Sigmoid colon (tissue), 6 donors: ENCODE measurements at regions not wholly inside any gene's neighbourhood (a gene's known extent, or its start where the extent isn't known, plus 50 kb on each side); places are given as distances from the start of the nearest gene placed in this dataset.

Source experiments
- DNase-seq: peaks from one replicate; pipeline ENCODE4 v3.0.0-alpha.2; 2019
- H3K27ac ChIP-seq, 4 donors: fragments of 200-600 bp; sonication (generic); one replicate each; pipeline ENCODE4 v1.5.1; 2016 to 2019; ENCODE audit warnings: mild to moderate bottlenecking in 1 of 4
- H3K27me3 ChIP-seq, 3 donors: fragments of 200-600 bp; sonication (generic); one replicate each; pipeline ENCODE4 v1.5.1; 2019; ENCODE audit warnings: mild to moderate bottlenecking in 1 of 3
- H3K36me3 ChIP-seq, 4 donors: fragments of 200-600 bp; sonication (generic); one replicate each; pipeline ENCODE4 v1.5.1; 2016 to 2019
- H3K4me1 ChIP-seq, 4 donors: fragments of 200-600 bp; sonication (generic); one replicate each; pipeline ENCODE4 v1.5.1; 2017 to 2019
- H3K4me3 ChIP-seq, 4 donors: fragments of 200-600 bp; sonication (generic); one replicate each; pipeline ENCODE4 v1.5.1; 2017 to 2019; ENCODE audit warnings: mild to moderate bottlenecking in 2 of 4, moderate library complexity in 1 of 4
- H3K9me3 ChIP-seq, 4 donors: fragments of 200-600 bp in 3 of 4; sonication (generic) in 3 of 4; one replicate each; pipeline versions ENCODE4 v1.5.1 to v1.6.1; 2013 to 2019
- CTCF ChIP-seq, 4 experiments: fragments of 450-650 bp in 3 of 4; fragments of 200-600 bp in 1 of 4; IDR thresholded peaks; one replicate each; pipeline ENCODE4 v1.5.1; 2016 to 2019; ENCODE audit warnings: antibody characterized with exemption in 4 of 4, mild to moderate bottlenecking in 3 of 4, moderate library complexity in 2 of 4
- EP300 ChIP-seq, 4 donors: sonication (generic); formaldehyde crosslinking; IDR thresholded peaks; one replicate each; pipeline ENCODE4 v1.6.1; 2017; ENCODE audit warnings: antibody characterized with exemption in 4 of 4
- POLR2A ChIP-seq, 2 donors: fragments of 450-650 bp; IDR thresholded peaks; one replicate each; pipeline ENCODE4 v1.6.1; 2016; ENCODE audit warnings: antibody characterized with exemption in 2 of 2, mild to moderate bottlenecking in 2 of 2, moderate library complexity in 2 of 2
- POLR2AphosphoS5 ChIP-seq, 4 donors: sonication (generic); formaldehyde crosslinking; IDR thresholded peaks; one replicate each; pipeline ENCODE4 v1.6.1; 2017; ENCODE audit warnings: antibody characterized with exemption in 4 of 4
- WGBS, 2 donors: extraction: QIAGEN DNeasy Blood & Tissue Kit; methylation state at CpG; one replicate each; pipeline ENCODE4 v1.1.7; 2013; 5-methylcytosine and 5-hydroxymethylcytosine counted together
- intact Hi-C: fragments of 100-400 bp; cut with DNase I; formaldehyde crosslinking; loops from one replicate; pipeline ENCODE4 v1.15.1; 2023
- donor health status: healthy with polysubstance abuse.
- donor health status: healthy.

GRCh38 chrX:45322382-45322781, 121.7 kb upstream of the DIPK2B start:
- TF ChIP-seq POLR2A (IDR thresholded peaks at IDR 0.05) (no peak), EP300 (IDR thresholded peaks at IDR 0.05) (no peak), POLR2AphosphoS5 (IDR thresholded peaks at IDR 0.05) (no peak), CTCF (IDR thresholded peaks at IDR 0.05) (peak in 3 of 4 experiments; percentile 26 to 31 (median 28))
- H3K27ac ChIP-seq = no peak overlapping the region
- H3K4me3 ChIP-seq = no peak overlapping the region
- intact Hi-C loops = loop anchor here (1.0 to 5.0 kb wide), 3 partner anchors 190 to 1087 kb away; no protein-coding TSS in a partner anchor
- H3K4me1 ChIP-seq = peaks cover 0 to 7% (median 3%) of the 10 kb centered on the region in 4 donors
- no peaks in the 10 kb centered on the region for H3K36me3 ChIP-seq
- H3K9me3 ChIP-seq = no peaks in the 10 kb centered on the region
- WGBS, 2 donors = 4 to 33% methylated on average over 2 of the region's 2 CpGs
- peak; percentile 64 for DNase-seq
- no peaks in the 10 kb centered on the region for H3K27me3 ChIP-seq

- Histone ChIP-seq H3K9me3 (no peaks in the 10 kb centered on the region), H3K4me1 (peaks cover 0 to 7% (median 3%) of the 10 kb centered on the region in 4 donors), H3K36me3 (no peaks in the 10 kb centered on the region), H3K4me3 (no peak overlapping the region), H3K27ac (no peak overlapping the region), H3K27me3 (no peaks in the 10 kb centered on the region)
- 70 to 79% methylated on average over 1 of the region's 1 CpG for WGBS, 2 donors
- DNase-seq = no peak
- TF ChIP-seq POLR2AphosphoS5 (IDR thresholded peaks at IDR 0.05) = no peak
- no peak for TF ChIP-seq CTCF (IDR thresholded peaks at IDR 0.05)
- no peak for TF ChIP-seq POLR2A (IDR thresholded peaks at IDR 0.05)
- no peak for TF ChIP-seq EP300 (IDR thresholded peaks at IDR 0.05)
- intact Hi-C loops = loop anchor here (5.0 kb wide), 2 partner anchors 192 to 427 kb away; no protein-coding TSS in a partner anchor
These were observed 119.5 kb upstream of the DIPK2B start for GRCh38 chrX:45320191-45320590.

- H3K4me3 ChIP-seq = no peak overlapping the region
- H3K27ac ChIP-seq = no peak overlapping the region
- H3K27me3 ChIP-seq = no peaks in the 10 kb centered on the region
- WGBS, 2 donors = 85 to 100% methylated on average over 1 of the region's 1 CpG
- TF ChIP-seq CTCF (IDR thresholded peaks at IDR 0.05) (no peak), POLR2A (IDR thresholded peaks at IDR 0.05) (no peak), EP300 (IDR thresholded peaks at IDR 0.05) (no peak), POLR2AphosphoS5 (IDR thresholded peaks at IDR 0.05) (no peak)
- H3K9me3 ChIP-seq = no peaks in the 10 kb centered on the region
- no peak for DNase-seq
- intact Hi-C loops = no loop called here
- H3K4me1 ChIP-seq = no peaks in the 10 kb centered on the region
- no peaks in the 10 kb centered on the region for H3K36me3 ChIP-seq
These were observed 109.1 kb upstream of the DIPK2B start for GRCh38 chrX:45309801-45310200.

GRCh38 chrX:45309096-45309495, 108.4 kb upstream of the DIPK2B start:
- 90% methylated on average over 4 of the region's 4 CpGs for WGBS, 2 donors
- no peaks in the 10 kb centered on the region for H3K4me1 ChIP-seq
- no peak for TF ChIP-seq POLR2A (IDR thresholded peaks at IDR 0.05)
- TF ChIP-seq CTCF (IDR thresholded peaks at IDR 0.05) = no peak
- TF ChIP-seq EP300 (IDR thresholded peaks at IDR 0.05) = no peak
- TF ChIP-seq POLR2AphosphoS5 (IDR thresholded peaks at IDR 0.05) = no peak
- H3K9me3 ChIP-seq = no peaks in the 10 kb centered on the region
- intact Hi-C loops = no loop called here
- no peak overlapping the region for H3K4me3 ChIP-seq
- no peaks in the 10 kb centered on the region for H3K36me3 ChIP-seq
- H3K27ac ChIP-seq = no peak overlapping the region
- DNase-seq = no peak
- H3K27me3 ChIP-seq = no peaks in the 10 kb centered on the region

GRCh38 chrX:45306794-45307193, 106.1 kb upstream of the DIPK2B start:
- H3K4me1 ChIP-seq = no peaks in the 10 kb centered on the region
- H3K4me3 ChIP-seq = no peak overlapping the region
- no peaks in the 10 kb centered on the region for H3K36me3 ChIP-seq
- no peaks in the 10 kb centered on the region for H3K27me3 ChIP-seq
- no peak overlapping the region for H3K27ac ChIP-seq
- H3K9me3 ChIP-seq = no peaks in the 10 kb centered on the region
- 90 to 91% methylated on average over 1 of the region's 1 CpG for WGBS, 2 donors
- no peak for DNase-seq
- TF ChIP-seq EP300 (IDR thresholded peaks at IDR 0.05) = no peak
- TF ChIP-seq POLR2A (IDR thresholded peaks at IDR 0.05) = no peak
- no peak for TF ChIP-seq POLR2AphosphoS5 (IDR thresholded peaks at IDR 0.05)
- TF ChIP-seq CTCF (IDR thresholded peaks at IDR 0.05) = no peak
- intact Hi-C loops = no loop called here
